AG09309 (cell line): ENCODE measurements at regions not wholly inside any gene's neighbourhood (a gene's known extent, or its start where the extent isn't known, plus 50 kb on each side); places are given as distances from the start of the nearest gene placed in this dataset.

ENCODE experiments used
- DNase-seq: peaks from one replicate; pipeline ENCODE4 v3.0.0-alpha.2; 2010; ENCODE audit warnings: low read depth
- H3K4me3 ChIP-seq: 2 replicates; pipeline ENCODE4 v1.5.1; 2011; ENCODE audit warnings: mild to moderate bottlenecking, low read depth, low read length, moderate library complexity; ENCODE audit not compliant: control insufficient read depth
- CTCF ChIP-seq: IDR thresholded peaks from 2 replicates; pipeline ENCODE4 v1.5.1; 2011; ENCODE audit warnings: mild to moderate bottlenecking, low read depth, low read length, inconsistent platforms; ENCODE audit not compliant: insufficient read depth, control insufficient read depth; ENCODE audit errors: missing control alignments

GRCh38 chr5:103646698-103647614, 84.4 kb upstream of the NUDT12 start:
- no peak for DNase-seq
- H3K4me3 ChIP-seq = no peak overlapping the region
- TF ChIP-seq CTCF = no peak

GRCh38 chr5:103645816-103646215, 83.2 kb upstream of the NUDT12 start:
- H3K4me3 ChIP-seq = no peak overlapping the region
- no peak for TF ChIP-seq CTCF
- DNase-seq = no peak

- DNase-seq = no peak
- TF ChIP-seq CTCF = no peak
- no peak overlapping the region for H3K4me3 ChIP-seq
Observed at GRCh38 chr5:103638979-103639378, 76.4 kb upstream of the NUDT12 start.

- H3K4me3 ChIP-seq = no peak overlapping the region
- DNase-seq = no peak
- TF ChIP-seq CTCF = no peak
Observed at GRCh38 chr5:103624675-103625074, 62.1 kb upstream of the NUDT12 start.

GRCh38 chr5:103624035-103624480, 61.5 kb upstream of the NUDT12 start:
- no peak for TF ChIP-seq CTCF
- no peak overlapping the region for H3K4me3 ChIP-seq
- DNase-seq = peak; percentile 31

GRCh38 chr5:103623425-103623824, 60.8 kb upstream of the NUDT12 start:
- DNase-seq = no peak
- no peak overlapping the region for H3K4me3 ChIP-seq
- no peak for TF ChIP-seq CTCF
